GM23248 (cell line): ENCODE measurements at regions not wholly inside any gene's neighbourhood (a gene's known extent, or its start where the extent isn't known, plus 50 kb on each side); places are given as distances from the start of the nearest gene placed in this dataset.

Experiments used
- EZH2 ChIP-seq: fragments of 200-600 bp; sonication (generic); IDR thresholded peaks from 2 replicates; pipeline ENCODE4 v1.6.1; 2018; ENCODE audit warnings: antibody characterized with exemption, mild to moderate bottlenecking; ENCODE audit not compliant: insufficient read depth, poor library complexity, severe bottlenecking
- EZH2phosphoT487 ChIP-seq: fragments of 200-600 bp; sonication (generic); IDR thresholded peaks from 2 replicates; pipeline ENCODE4 v1.6.1; 2018; ENCODE audit warnings: antibody characterized with exemption, moderate library complexity, mild to moderate bottlenecking, low read depth; ENCODE audit not compliant: insufficient read depth

DNA sequence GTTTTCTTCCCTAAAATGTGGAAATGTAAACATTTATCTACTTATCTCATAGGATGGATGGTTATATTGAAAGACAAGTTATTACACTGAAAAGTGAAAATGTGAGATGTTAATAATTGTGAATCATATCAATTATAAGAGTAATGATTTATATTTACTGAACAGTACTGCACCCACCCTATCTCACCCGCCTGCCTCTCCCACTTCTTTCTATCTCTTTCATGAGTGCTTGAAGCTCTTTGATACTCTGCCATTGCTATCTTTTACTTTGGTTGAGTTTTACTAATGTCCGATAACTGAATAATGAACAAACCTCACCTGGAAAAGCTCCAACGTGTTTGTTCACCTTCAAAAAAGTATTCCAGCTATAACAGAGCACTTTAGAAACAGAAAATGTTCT lies 263.0 kb upstream of the UBASH3B start:
- TF ChIP-seq EZH2 (no peak), EZH2phosphoT487 (no peak)
